GM23248 (cell line): ENCODE measurements at regions not wholly inside any gene's neighbourhood (a gene's known extent, or its start where the extent isn't known, plus 50 kb on each side); places are given as distances from the start of the nearest gene placed in this dataset.

Source experiments
- DNase-seq: peaks from one replicate; pipeline ENCODE4 v3.0.0-alpha.2; 2015
- H2AFZ ChIP-seq: fragments of 200-600 bp; sonication (generic); 2 replicates; pipeline ENCODE4 v1.6.1; 2016; ENCODE audit warnings: antibody characterized with exemption
- H3F3A ChIP-seq: fragments of 200-600 bp; sonication (generic); 2 replicates; pipeline ENCODE4 v1.6.1; 2016; ENCODE audit warnings: mild to moderate bottlenecking, antibody characterized with exemption, mixed run types; ENCODE audit not compliant: insufficient read depth
- H3K27ac ChIP-seq: fragments of 200-600 bp; sonication (generic); 2 replicates; pipeline ENCODE4 v1.5.1; 2016; ENCODE audit warnings: mild to moderate bottlenecking
- H3K27me3 ChIP-seq: fragments of 200-600 bp; sonication (generic); replicated peaks from 2 replicates; pipeline ENCODE4 v1.6.1; 2016; ENCODE audit warnings: mild to moderate bottlenecking; ENCODE audit not compliant: insufficient read depth
- H3K36me3 ChIP-seq: fragments of 200-600 bp; sonication (generic); 2 replicates; pipeline ENCODE4 v1.6.1; 2016; ENCODE audit warnings: low read depth, mild to moderate bottlenecking
- H3K4me1 ChIP-seq: fragments of 200-600 bp; sonication (generic); 2 replicates; pipeline ENCODE4 v1.6.1; 2016; ENCODE audit warnings: mild to moderate bottlenecking; ENCODE audit not compliant: insufficient read depth
- H3K4me2 ChIP-seq: fragments of 200-600 bp; sonication (generic); one replicate; pipeline ENCODE4 v1.6.1; 2016; ENCODE audit warnings: mild to moderate bottlenecking; ENCODE audit not compliant: unreplicated experiment
- H3K4me3 ChIP-seq: fragments of 200-600 bp; sonication (generic); 2 replicates; pipeline ENCODE4 v1.5.1; 2016; ENCODE audit warnings: mild to moderate bottlenecking
- H3K79me2 ChIP-seq: fragments of 200-600 bp; sonication (generic); 2 replicates; pipeline ENCODE4 v1.6.1; 2016; ENCODE audit warnings: mild to moderate bottlenecking; ENCODE audit not compliant: insufficient read depth
- H3K9ac ChIP-seq: fragments of 200-600 bp; sonication (generic); 2 replicates; pipeline ENCODE4 v1.6.1; 2016; ENCODE audit warnings: mild to moderate bottlenecking
- H3K9me2 ChIP-seq: fragments of 200-600 bp; sonication (generic); 2 replicates; pipeline ENCODE4 v1.6.1; 2016; ENCODE audit warnings: mixed run types, mild to moderate bottlenecking, moderate library complexity; ENCODE audit not compliant: insufficient read depth
- H3K9me3 ChIP-seq: fragments of 200-600 bp; sonication (generic); one replicate; pipeline ENCODE4 v1.6.1; 2017; ENCODE audit warnings: low read depth
- H4K20me1 ChIP-seq: fragments of 200-600 bp; sonication (generic); 2 replicates; pipeline ENCODE4 v1.6.0; 2016; ENCODE audit not compliant: insufficient read depth
- EZH2 ChIP-seq: fragments of 200-600 bp; sonication (generic); IDR thresholded peaks from 2 replicates; pipeline ENCODE4 v1.6.1; 2018; ENCODE audit warnings: antibody characterized with exemption, mild to moderate bottlenecking; ENCODE audit not compliant: insufficient read depth, poor library complexity, severe bottlenecking
- EZH2phosphoT487 ChIP-seq: fragments of 200-600 bp; sonication (generic); IDR thresholded peaks from 2 replicates; pipeline ENCODE4 v1.6.1; 2018; ENCODE audit warnings: antibody characterized with exemption, moderate library complexity, mild to moderate bottlenecking, low read depth; ENCODE audit not compliant: insufficient read depth
- WGBS, 2 experiments: methylation state at CpG; one replicate each; pipeline ENCODE4 v1.1.6; 2015 to 2017; ENCODE audit warnings: low lambda C conversion rate in 2 of 2, low coverage in 1 of 2; ENCODE audit errors: missing lambda C conversion rate in 2 of 2; 5-methylcytosine and 5-hydroxymethylcytosine counted together
- in situ Hi-C: fragments of 300-500 bp; cut with MboI; formaldehyde crosslinking; loops from 2 replicates; pipeline ENCODE4 v1.15.0; 2020

DNA sequence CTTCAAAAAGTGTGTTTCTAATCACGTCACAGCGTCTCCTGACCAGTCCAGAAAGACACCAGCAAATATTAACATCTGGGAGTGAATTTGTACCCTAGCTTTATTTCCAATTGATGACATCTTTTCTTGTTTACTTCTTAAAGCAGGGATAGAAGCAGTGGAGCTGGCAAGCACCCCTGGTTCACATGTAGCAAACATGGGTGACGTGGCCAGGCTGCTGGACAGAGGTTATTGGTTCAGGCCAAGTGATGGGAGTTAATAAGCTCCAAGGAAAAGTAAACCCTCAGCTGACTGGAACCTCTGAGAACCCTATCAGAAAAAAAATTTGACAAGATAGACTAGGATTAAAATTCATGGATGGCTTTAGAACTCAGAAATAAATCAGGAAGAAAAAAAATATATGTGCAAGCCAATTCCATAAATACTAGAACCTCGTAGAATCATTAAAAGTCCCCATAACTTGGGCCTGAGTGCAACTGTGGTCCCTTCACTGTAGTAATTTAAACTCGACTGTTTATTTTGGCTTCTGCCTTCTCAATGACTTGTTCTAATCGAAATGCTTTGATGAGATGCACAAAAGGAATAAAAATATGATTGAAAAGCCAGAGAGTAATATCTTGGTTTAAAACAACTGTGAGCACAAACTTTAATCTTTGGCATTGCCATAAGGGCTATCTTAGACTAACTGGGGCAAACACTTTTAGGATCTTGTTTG is 121.5 kb upstream of the CTAGE1 start:
- 40 to 44% methylated on average over 6 of the region's 6 CpGs for WGBS, 2 experiments
- peak; percentile 48 for DNase-seq
- Histone ChIP-seq H3K27ac (no peak overlapping the region; the same call in 1 of the 2 replicates), H3K4me1 (peaks cover 33% of the 10 kb centered on the region), H2AFZ (no peak overlapping the region), H4K20me1 (no peaks in the 10 kb centered on the region), H3K27me3 (no peaks in the 10 kb centered on the region), H3K79me2 (no peaks in the 10 kb centered on the region), H3F3A (peaks cover 38% of the 10 kb centered on the region; the same call in 1 of the 2 replicates), H3K9ac (no peak overlapping the region), H3K9me3 (no peaks in the 10 kb centered on the region), H3K4me3 (no peak overlapping the region), H3K9me2 (no peaks in the 10 kb centered on the region), H3K4me2 (no peak overlapping the region), H3K36me3 (no peaks in the 10 kb centered on the region)
- in situ Hi-C loops, result no loop called here
- TF ChIP-seq EZH2, result no peak

DNA sequence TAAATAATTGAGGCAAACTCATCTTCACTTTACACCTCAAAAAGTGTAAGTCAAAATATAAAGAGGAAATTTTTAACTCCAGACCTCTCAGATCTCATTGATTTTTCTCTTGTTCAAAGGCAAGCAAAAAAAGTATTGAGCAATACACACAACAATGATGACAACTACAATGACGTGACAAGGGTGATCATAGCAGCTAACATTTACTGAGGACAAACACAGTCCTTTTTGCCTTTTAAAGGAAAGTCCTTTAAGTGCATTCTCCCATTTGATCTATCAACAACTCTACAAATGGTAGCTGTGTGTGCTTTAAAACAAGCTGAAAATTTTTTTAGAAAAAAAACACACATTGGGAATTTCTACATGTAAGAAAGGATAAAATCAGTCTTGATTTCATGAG is 123.5 kb upstream of the CTAGE1 start:
- in situ Hi-C loops, result no loop called here

DNA sequence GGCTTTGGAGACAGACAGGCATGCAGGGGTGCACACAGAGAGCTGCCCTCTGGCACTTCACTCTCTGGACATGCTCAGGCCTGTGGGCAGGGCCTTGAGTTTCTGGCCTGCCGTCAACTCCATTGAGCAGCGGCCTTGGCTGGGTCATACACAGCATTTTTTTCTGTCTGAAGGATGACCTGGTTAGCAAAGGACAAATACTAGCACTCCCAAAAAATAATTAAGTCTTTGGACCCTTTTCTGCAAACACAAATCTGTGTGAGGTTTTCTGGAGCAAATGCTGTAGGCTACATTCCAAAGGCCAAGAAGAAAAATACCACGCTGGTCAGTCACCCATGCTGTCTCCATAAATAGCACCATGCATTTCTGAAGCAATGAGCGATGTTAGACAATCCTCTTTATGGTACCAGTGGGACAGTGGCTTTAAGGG is 124.7 kb upstream of the CTAGE1 start:
- Histone ChIP-seq H3F3A (peaks cover 41% of the 10 kb centered on the region; the same call in 1 of the 2 replicates), H3K27me3 (no peaks in the 10 kb centered on the region), H3K4me1 (peaks cover 48% of the 10 kb centered on the region), H3K4me2 (peak overlapping the region; percentile 43), H3K27ac (peak overlapping the region; percentile 24; the same call in 1 of the 2 replicates), H3K36me3 (no peaks in the 10 kb centered on the region), H3K79me2 (no peaks in the 10 kb centered on the region), H3K9ac (no peak overlapping the region), H3K9me2 (no peaks in the 10 kb centered on the region), H3K4me3 (no peak overlapping the region), H3K9me3 (no peaks in the 10 kb centered on the region), H4K20me1 (no peaks in the 10 kb centered on the region), H2AFZ (peak overlapping the region; percentile 29; the same call in 1 of the 2 replicates)
- DNase-seq, result peak; percentile 79
- in situ Hi-C loops, result no loop called here
- TF ChIP-seq EZH2, result no peak
- no peak for TF ChIP-seq EZH2phosphoT487
- 7 to 9% methylated on average over 4 of the region's 4 CpGs for WGBS, 2 experiments

More for the DNA sequence above, 123.5 kb upstream of the CTAGE1 start:
- Histone ChIP-seq H3K4me3 (no peak overlapping the region), H3K27ac (no peak overlapping the region), H3K79me2 (no peaks in the 10 kb centered on the region), H3K9ac (no peak overlapping the region), H3K27me3 (no peaks in the 10 kb centered on the region), H3K4me1 (peaks cover 48% of the 10 kb centered on the region), H3K36me3 (no peaks in the 10 kb centered on the region), H3K9me3 (no peaks in the 10 kb centered on the region), H3K9me2 (no peaks in the 10 kb centered on the region), H4K20me1 (no peaks in the 10 kb centered on the region), H2AFZ (no peak overlapping the region), H3K4me2 (no peak overlapping the region), H3F3A (peaks cover 41% of the 10 kb centered on the region; the same call in 1 of the 2 replicates)
- WGBS, 2 experiments, result 79 to 92% methylated on average over 1 of the region's 1 CpG
- no peak for DNase-seq
- TF ChIP-seq EZH2phosphoT487, result no peak
- no peak for TF ChIP-seq EZH2

DNA sequence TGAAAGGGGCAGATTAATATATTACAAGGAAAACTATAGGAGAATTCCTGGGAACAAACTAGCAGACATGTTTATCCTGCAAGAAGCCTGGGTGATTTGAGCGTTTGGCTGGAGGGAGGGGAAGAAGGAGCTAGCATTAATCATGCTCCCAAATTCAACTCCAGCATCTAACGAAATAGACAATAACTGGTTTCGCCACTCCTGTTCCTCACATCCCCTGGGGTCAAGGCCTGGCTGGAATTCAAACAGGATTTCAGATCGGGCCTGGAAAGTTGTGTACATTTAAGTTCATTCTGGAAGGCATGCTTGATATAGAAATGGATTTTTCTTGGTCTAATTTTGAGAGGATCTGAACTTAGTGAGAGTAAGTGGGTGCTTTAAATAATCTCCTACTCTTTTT is 126.1 kb upstream of the CTAGE1 start:
- H2AFZ ChIP-seq, result no peak overlapping the region
- no peak overlapping the region for H3K4me3 ChIP-seq
- TF ChIP-seq EZH2 (no peak), EZH2phosphoT487 (no peak)
- H3K4me2 ChIP-seq, result no peak overlapping the region
- DNase-seq, result no peak
- no peak overlapping the region for H3K27ac ChIP-seq
- no peaks in the 10 kb centered on the region for H4K20me1 ChIP-seq
- no peak overlapping the region for H3K9ac ChIP-seq
- no peaks in the 10 kb centered on the region for H3K79me2 ChIP-seq
- H3K9me2 ChIP-seq, result no peaks in the 10 kb centered on the region
- H3K9me3 ChIP-seq, result no peaks in the 10 kb centered on the region
- no peaks in the 10 kb centered on the region for H3K27me3 ChIP-seq
- in situ Hi-C loops, result no loop called here
- no peaks in the 10 kb centered on the region for H3K36me3 ChIP-seq
- WGBS, 2 experiments, result 91 to 92% methylated on average over 4 of the region's 4 CpGs
- peaks cover 32% of the 10 kb centered on the region; the same call in 1 of the 2 replicates for H3F3A ChIP-seq
- H3K4me1 ChIP-seq, result peaks cover 38% of the 10 kb centered on the region
